Lung (tissue), 10 donors: ENCODE measurements at regions not wholly inside any gene's neighbourhood (a gene's known extent, or its start where the extent isn't known, plus 50 kb on each side); places are given as distances from the start of the nearest gene placed in this dataset. TPM values are rescaled to one million over a fixed set of nuclear protein-coding genes. Genes with fewer than 3 reads are reported as not detected.
"Not testable (repeated sequence)": the region's sequence is repeated elsewhere in the genome, so short reads cannot be mapped to it uniquely, and the experiment has no call there.

Experiments
- ATAC-seq: fragments of 200-7000 bp; cut with Tn5 transposase; one replicate; pipeline ENCODE4 v1.9.1; 2020; ENCODE audit warnings: moderate number of reproducible peaks; ENCODE audit not compliant: insufficient read depth, low FRiP score
- DNase-seq, 3 donors: peaks; one replicate each; pipeline ENCODE4 v3.0.0-alpha.2; 2013 to 2017
- H3K27ac ChIP-seq, 2 donors: one replicate each; pipeline ENCODE4 v1.5.1; 2013; ENCODE audit warnings: mild to moderate bottlenecking in 2 of 2, moderate library complexity in 2 of 2, control low read depth in 1 of 2, inconsistent platforms in 1 of 2, low read depth in 1 of 2, low read length in 1 of 2
- H3K27me3 ChIP-seq, 3 donors: one replicate each; pipeline ENCODE4 v1.5.1; 2013; ENCODE audit warnings: low read length in 2 of 3; ENCODE audit not compliant: control insufficient read depth in 3 of 3, insufficient read depth in 3 of 3
- H3K36me3 ChIP-seq, 4 donors: one replicate each; pipeline ENCODE4 v1.5.1; 2013; ENCODE audit warnings: low read length in 4 of 4, mild to moderate bottlenecking in 1 of 4, moderate library complexity in 1 of 4; ENCODE audit not compliant: control insufficient read depth in 4 of 4, insufficient read depth in 4 of 4
- H3K4me1 ChIP-seq, 5 donors: one replicate each; pipeline ENCODE4 v1.5.1; 2013; ENCODE audit warnings: low read length in 5 of 5, mild to moderate bottlenecking in 2 of 5, moderate library complexity in 1 of 5; ENCODE audit not compliant: control insufficient read depth in 5 of 5, insufficient read depth in 5 of 5
- H3K4me3 ChIP-seq: one replicate; pipeline ENCODE4 v1.5.1; 2013; ENCODE audit warnings: mild to moderate bottlenecking, control low read depth, moderate library complexity
- H3K9ac ChIP-seq, 2 donors: one replicate each; pipeline ENCODE4 v1.5.1; 2013; ENCODE audit warnings: low read length in 2 of 2, control low read depth in 1 of 2; ENCODE audit not compliant: insufficient read depth in 1 of 2
- H3K9me3 ChIP-seq, 4 donors: one replicate each; pipeline ENCODE4 v1.5.1; 2013; ENCODE audit warnings: low read length in 3 of 4, mild to moderate bottlenecking in 1 of 4, moderate library complexity in 1 of 4; ENCODE audit not compliant: control insufficient read depth in 4 of 4, insufficient read depth in 3 of 4
- WGBS, 2 donors: extraction: QIAGEN DNeasy Blood & Tissue Kit; methylation state at CpG; one replicate each; pipeline ENCODE4 v1.1.7; 2013; 5-methylcytosine and 5-hydroxymethylcytosine counted together
- small RNA-seq: library from RNA; depleted of rRNA; stranded (forward); fragments of <200 nt; gene quantifications from one replicate; pipeline ENCODE3, GENCODE V24; 2014; ENCODE audit warnings: low replicate concordance
- donor health status: Bipolar disorder and iron deficiency.
- donor health status: healthy.
- donor health status: DM: yes; HTN: yes; CAD: no.

DNA sequence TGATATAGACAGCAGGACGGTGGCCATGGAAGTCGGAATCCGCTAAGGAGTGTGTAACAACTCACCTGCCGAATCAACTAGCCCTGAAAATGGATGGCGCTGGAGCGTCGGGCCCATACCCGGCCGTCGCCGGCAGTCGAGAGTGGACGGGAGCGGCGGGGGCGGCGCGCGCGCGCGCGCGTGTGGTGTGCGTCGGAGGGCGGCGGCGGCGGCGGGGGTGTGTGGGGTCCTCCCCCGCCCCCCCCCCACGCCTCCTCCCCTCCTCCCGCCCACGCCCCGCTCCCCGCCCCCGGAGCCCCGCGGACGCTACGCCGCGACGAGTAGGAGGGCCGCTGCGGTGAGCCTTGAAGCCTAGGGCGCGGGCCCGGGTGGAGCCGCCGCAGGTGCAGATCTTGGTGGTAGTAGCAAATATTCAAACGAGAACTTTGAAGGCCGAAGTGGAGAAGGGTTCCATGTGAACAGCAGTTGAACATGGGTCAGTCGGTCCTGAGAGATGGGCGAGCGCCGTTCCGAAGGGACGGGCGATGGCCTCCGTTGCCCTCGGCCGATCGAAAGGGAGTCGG, 2261.2 kb upstream of the TPTE start:
- ATAC-seq, H3K36me3 ChIP-seq, H3K27me3 ChIP-seq, H3K9me3 ChIP-seq, H3K4me1 ChIP-seq, DNase-seq, H3K9ac ChIP-seq, H3K27ac ChIP-seq, H3K4me3 ChIP-seq: not testable (repeated sequence)
- no CpG with 5 or more reads among the region's 66 CpGs for WGBS, 2 donors

Small RNA genes in the stretch of these regions (small RNA-seq; reads per million reads assigned to genes)
- not detected for gene MIR3648-1
- gene MIR3687-1: not detected
- not detected for gene MIR6724-1
- gene MIR6724-2: not detected
- not detected for gene RF01518
- gene RNA5-8SN2: not detected
